IMR-90 (cell line): ENCODE measurements at regions not wholly inside any gene's neighbourhood (a gene's known extent, or its start where the extent isn't known, plus 50 kb on each side); places are given as distances from the start of the nearest gene placed in this dataset.

Experiments used
- CHD1 ChIP-seq: IDR thresholded peaks from 2 replicates; pipeline ENCODE4 v1.6.1; 2012; ENCODE audit warnings: low read depth, low read length, improper control_type of control experiment
- MAZ ChIP-seq: IDR thresholded peaks from 2 replicates; pipeline ENCODE4 v1.6.1; 2012; ENCODE audit warnings: low read depth, mild to moderate bottlenecking, low read length, improper control_type of control experiment, moderate library complexity, borderline replicate concordance
- POLR2A ChIP-seq: IDR thresholded peaks from 2 replicates; pipeline ENCODE4 v1.6.1; 2012; ENCODE audit warnings: mild to moderate bottlenecking, low read depth, low read length
- RAD21 ChIP-seq: IDR thresholded peaks from 2 replicates; pipeline ENCODE4 v1.6.1; 2012; ENCODE audit warnings: low read length, improper control_type of control experiment
- RCOR1 ChIP-seq: IDR thresholded peaks from 2 replicates; pipeline ENCODE4 v1.6.1; 2012; ENCODE audit warnings: mild to moderate bottlenecking, low read length, improper control_type of control experiment; ENCODE audit not compliant: insufficient replicate concordance
- SMC3 ChIP-seq: fragments of 150-350 bp; IDR thresholded peaks from 2 replicates; pipeline ENCODE4 v1.6.1; 2016; ENCODE audit warnings: low read depth, mild to moderate bottlenecking, antibody characterized with exemption, low read length, moderate library complexity
- USF2 ChIP-seq: fragments of 150-350 bp; IDR thresholded peaks from 2 replicates; pipeline ENCODE4 v1.6.1; 2017; ENCODE audit warnings: mild to moderate bottlenecking, antibody characterized with exemption, low read length, low read depth
- TF ChIP-seq, protein P1 (sequence below): conservative IDR thresholded peaks from 2 replicates; pipeline ENCODE4 v1.5.1; 2012; ENCODE audit warnings: mild to moderate bottlenecking, low read depth, low read length, improper control_type of control experiment

DNA sequence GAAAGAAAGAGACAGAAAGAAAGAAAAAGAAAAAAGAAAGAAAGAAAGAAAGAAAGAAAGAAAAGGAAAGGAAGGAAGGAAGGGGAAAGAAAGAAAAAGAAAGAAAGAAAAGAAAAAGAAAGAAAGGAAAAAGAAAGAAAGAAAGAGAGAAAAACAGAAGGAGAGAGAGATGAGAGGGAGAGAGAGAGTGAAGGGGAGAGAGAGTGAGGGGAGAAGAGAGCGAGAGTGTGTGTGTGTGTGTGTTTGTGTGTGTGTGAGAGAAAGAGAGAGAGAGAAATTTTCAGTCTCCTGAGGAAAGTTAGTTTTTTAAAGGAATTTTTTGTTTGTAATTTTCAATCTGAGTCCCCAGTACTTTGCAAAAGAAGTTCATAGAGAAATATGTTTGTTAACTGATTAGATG, 504.1 kb upstream of the POU3F4 start:
- TF ChIP-seq, protein P1, sequence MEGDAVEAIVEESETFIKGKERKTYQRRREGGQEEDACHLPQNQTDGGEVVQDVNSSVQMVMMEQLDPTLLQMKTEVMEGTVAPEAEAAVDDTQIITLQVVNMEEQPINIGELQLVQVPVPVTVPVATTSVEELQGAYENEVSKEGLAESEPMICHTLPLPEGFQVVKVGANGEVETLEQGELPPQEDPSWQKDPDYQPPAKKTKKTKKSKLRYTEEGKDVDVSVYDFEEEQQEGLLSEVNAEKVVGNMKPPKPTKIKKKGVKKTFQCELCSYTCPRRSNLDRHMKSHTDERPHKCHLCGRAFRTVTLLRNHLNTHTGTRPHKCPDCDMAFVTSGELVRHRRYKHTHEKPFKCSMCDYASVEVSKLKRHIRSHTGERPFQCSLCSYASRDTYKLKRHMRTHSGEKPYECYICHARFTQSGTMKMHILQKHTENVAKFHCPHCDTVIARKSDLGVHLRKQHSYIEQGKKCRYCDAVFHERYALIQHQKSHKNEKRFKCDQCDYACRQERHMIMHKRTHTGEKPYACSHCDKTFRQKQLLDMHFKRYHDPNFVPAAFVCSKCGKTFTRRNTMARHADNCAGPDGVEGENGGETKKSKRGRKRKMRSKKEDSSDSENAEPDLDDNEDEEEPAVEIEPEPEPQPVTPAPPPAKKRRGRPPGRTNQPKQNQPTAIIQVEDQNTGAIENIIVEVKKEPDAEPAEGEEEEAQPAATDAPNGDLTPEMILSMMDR: no peak
- TF ChIP-seq RCOR1 (no peak), CHD1 (no peak), POLR2A (no peak), SMC3 (no peak), USF2 (no peak), RAD21 (no peak), MAZ (no peak)
